Esophagus muscularis mucosa (tissue), 3 donors: ENCODE measurements at regions not wholly inside any gene's neighbourhood (a gene's known extent, or its start where the extent isn't known, plus 50 kb on each side); places are given as distances from the start of the nearest gene placed in this dataset.

Experiments
- POLR2AphosphoS5 ChIP-seq, 2 donors: sonication (generic); formaldehyde crosslinking; IDR thresholded peaks; one replicate each; pipeline ENCODE4 v1.6.1; 2017; ENCODE audit warnings: antibody characterized with exemption in 2 of 2
- TF ChIP-seq, protein P1 (sequence below), 3 experiments: fragments of 200-600 bp in 2 of 3; fragments of 450-650 bp in 1 of 3; sonication (generic) in 2 of 3; IDR thresholded peaks; one replicate each; pipeline ENCODE4 v1.5.1; 2017 to 2019; ENCODE audit warnings: antibody characterized with exemption in 3 of 3, mild to moderate bottlenecking in 2 of 3, moderate library complexity in 1 of 3

DNA sequence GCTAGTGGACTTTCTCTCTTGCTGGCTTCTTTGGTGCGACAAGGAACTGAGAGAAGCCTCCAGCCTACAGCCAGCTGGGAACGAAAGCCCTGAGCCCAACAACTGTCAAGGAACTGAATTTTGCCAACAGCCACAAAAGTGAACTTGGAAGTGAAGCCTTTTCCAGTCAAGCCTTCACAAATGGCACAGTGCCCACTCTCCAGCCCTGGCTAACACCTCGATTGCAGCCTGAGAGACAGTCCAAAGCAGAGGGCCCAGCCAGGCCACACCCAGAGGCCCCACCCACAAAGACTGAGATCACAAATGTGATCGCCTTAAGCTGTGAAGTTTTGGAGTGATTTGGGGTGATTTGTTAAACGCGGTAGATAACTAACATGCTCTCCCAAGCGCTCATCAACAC is 244.6 kb upstream of the SDK2 start:
- TF ChIP-seq, protein P1, sequence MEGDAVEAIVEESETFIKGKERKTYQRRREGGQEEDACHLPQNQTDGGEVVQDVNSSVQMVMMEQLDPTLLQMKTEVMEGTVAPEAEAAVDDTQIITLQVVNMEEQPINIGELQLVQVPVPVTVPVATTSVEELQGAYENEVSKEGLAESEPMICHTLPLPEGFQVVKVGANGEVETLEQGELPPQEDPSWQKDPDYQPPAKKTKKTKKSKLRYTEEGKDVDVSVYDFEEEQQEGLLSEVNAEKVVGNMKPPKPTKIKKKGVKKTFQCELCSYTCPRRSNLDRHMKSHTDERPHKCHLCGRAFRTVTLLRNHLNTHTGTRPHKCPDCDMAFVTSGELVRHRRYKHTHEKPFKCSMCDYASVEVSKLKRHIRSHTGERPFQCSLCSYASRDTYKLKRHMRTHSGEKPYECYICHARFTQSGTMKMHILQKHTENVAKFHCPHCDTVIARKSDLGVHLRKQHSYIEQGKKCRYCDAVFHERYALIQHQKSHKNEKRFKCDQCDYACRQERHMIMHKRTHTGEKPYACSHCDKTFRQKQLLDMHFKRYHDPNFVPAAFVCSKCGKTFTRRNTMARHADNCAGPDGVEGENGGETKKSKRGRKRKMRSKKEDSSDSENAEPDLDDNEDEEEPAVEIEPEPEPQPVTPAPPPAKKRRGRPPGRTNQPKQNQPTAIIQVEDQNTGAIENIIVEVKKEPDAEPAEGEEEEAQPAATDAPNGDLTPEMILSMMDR (IDR thresholded peaks at IDR 0.05) = no peak
- TF ChIP-seq POLR2AphosphoS5 (IDR thresholded peaks at IDR 0.05) = no peak
